ENCODE measurements at regions not wholly inside any gene's neighbourhood (a gene's known extent, or its start where the extent isn't known, plus 50 kb on each side); places are given as distances from the start of the nearest gene placed in this dataset.

DNA sequence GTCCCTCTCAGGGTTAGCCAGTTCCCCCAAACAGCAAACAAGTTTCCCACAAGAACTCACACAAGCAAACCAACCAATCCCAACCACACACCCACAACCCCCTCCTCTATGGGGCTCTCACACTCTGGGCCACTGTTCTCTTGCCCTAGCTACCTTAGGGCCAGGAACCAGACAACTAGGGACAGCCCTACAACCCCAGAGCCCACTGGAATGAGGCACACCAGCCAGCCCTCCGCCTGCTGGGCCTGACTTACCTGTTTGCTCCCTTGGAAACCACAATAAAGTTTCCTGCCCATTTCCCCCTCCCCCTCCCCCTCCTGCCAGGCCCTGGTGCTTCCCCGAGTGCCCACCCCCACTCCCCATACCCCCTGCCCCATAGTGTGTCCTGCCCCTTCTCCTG, 132.6 kb downstream of the WDR11 start:
- DNase-seq (ENCODE audit: low read depth), result no peak

DNA sequence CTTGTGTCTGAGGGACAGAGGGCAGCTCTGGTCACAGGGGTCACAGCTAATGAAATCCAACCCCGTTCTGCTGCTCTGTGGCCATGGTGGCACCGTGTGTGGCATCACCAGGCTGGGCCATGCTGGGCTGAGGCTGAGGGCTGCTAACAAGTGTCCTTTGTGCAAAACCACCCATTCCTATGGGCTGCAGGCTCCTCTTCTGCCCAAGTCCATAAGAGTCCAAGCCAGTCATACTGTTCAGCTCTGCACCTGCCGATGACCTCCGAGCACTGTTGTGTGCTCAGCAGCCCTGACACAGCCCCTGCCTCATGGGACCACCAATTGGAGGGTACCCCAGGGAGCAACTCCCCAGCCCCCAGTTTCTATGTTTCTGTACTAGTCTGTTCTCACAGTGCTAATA, 133.1 kb downstream of the WDR11 start:
- TF ChIP-seq, protein P1, sequence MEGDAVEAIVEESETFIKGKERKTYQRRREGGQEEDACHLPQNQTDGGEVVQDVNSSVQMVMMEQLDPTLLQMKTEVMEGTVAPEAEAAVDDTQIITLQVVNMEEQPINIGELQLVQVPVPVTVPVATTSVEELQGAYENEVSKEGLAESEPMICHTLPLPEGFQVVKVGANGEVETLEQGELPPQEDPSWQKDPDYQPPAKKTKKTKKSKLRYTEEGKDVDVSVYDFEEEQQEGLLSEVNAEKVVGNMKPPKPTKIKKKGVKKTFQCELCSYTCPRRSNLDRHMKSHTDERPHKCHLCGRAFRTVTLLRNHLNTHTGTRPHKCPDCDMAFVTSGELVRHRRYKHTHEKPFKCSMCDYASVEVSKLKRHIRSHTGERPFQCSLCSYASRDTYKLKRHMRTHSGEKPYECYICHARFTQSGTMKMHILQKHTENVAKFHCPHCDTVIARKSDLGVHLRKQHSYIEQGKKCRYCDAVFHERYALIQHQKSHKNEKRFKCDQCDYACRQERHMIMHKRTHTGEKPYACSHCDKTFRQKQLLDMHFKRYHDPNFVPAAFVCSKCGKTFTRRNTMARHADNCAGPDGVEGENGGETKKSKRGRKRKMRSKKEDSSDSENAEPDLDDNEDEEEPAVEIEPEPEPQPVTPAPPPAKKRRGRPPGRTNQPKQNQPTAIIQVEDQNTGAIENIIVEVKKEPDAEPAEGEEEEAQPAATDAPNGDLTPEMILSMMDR (IDR thresholded peaks at IDR 0.05; ENCODE audit: control insufficient read depth, insufficient read depth, low read depth, low read length, missing control alignments), result no peak
- DNase-seq (ENCODE audit: low read depth), result no peak
- H3K4me3 ChIP-seq (ENCODE audit: control insufficient read depth, low read depth, low read length), result no peak overlapping the region

More for the DNA sequence above, 132.6 kb downstream of the WDR11 start:
- H3K4me3 ChIP-seq (ENCODE audit: control insufficient read depth, low read depth, low read length), result no peak overlapping the region
- TF ChIP-seq, protein P1 (IDR thresholded peaks at IDR 0.05; ENCODE audit: control insufficient read depth, insufficient read depth, low read depth, low read length, missing control alignments), result no peak

DNA sequence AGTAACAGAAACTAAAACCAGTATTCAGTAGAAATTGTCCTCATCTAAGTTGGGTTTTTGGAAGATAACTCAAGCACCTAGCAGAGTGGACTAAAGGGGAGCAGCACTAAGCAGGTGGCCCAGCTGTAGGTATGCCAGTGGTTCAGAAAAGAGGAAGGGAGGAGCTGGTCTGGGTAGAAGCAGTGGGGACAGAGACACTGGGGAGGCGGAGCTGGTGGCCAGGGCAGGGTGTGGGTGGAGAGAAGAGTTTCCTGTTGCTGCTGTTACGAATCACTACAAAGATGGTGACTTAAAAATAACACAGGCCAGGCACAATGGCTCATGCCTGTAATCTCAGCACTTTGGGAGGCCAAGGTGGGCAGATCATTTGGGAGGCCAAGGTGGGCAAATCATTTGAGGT, 136.2 kb downstream of the WDR11 start:
- H3K4me3 ChIP-seq (ENCODE audit: control insufficient read depth, low read depth, low read length), result no peak overlapping the region
- no peak for DNase-seq (ENCODE audit: low read depth)
- TF ChIP-seq, protein P1 (IDR thresholded peaks at IDR 0.05; ENCODE audit: control insufficient read depth, insufficient read depth, low read depth, low read length, missing control alignments), result no peak

DNA sequence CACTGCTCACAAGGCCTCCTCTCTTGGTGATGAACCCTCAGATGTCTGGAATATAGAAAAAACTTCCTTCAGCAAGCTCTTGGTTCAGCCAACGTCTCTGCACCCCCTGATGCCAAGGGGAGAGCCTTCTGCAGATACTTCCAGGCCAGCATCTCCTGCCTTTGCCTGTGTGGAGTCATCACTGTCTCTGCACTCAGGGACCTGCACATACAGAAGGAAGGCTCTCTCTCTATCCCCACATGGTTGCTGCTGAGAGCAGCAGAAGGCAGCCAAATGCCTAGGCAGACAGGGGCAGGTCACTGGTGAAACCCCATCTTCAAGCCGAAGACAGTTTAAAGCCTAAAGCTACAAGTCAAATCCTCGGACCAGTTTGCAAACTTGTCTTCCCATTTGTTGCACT, 137.6 kb downstream of the WDR11 start:
- no peak overlapping the region for H3K4me3 ChIP-seq (ENCODE audit: control insufficient read depth, low read depth, low read length)
- DNase-seq (ENCODE audit: low read depth), result no peak
- TF ChIP-seq, protein P1 (IDR thresholded peaks at IDR 0.05; ENCODE audit: control insufficient read depth, insufficient read depth, low read depth, low read length, missing control alignments), result no peak

DNA sequence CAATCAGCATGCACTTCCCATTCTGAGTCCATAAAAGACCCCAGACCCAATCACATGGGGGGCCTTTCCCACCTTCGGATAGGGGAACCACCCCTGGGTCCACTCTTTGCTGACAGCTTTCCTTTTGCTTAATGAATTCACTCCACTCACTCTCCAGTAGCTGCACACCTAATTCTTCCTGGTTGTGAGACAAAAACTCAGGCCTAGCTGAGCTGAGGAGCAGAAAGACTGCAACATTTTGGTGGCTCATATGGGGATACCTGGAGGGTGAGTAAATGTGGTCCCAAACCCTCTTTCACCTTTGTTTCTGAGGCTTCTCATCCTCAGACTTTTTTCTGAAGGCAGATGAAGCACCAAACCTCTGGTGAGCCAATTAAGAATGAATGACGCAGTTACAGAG, 138.1 kb downstream of the WDR11 start:
- DNase-seq (ENCODE audit: low read depth), result no peak
- TF ChIP-seq, protein P1 (IDR thresholded peaks at IDR 0.05; ENCODE audit: control insufficient read depth, insufficient read depth, low read depth, low read length, missing control alignments), result no peak
- H3K4me3 ChIP-seq (ENCODE audit: control insufficient read depth, low read depth, low read length), result no peak overlapping the region

DNA sequence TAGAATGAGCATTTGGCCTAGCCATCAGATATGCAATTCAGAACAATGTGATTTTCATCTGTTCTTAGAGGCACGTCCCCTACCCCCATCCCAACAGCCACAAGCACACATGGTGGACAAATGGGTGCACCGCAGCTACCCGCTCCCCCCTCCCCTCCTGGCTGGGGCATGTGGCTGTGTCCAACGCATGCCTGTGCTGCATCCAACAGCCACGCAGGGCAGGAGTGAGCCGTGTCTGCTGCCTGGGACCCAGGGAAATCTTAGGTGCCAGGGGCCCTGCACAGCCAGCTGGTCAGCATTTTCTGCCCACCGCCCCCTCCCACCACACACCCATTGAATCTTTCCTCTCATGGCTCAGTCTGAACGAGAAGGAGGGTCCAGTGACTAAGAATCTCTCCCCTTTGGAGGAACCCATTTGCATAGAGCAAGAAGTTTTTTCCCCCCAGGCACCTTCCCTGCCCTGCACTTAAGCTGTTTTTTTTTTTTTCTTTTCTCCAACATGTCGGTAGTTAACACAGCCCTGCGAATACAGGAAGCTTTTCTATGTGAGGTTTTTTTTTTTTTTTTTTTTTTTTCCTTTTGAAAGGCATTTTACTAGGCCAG, 138.9 kb downstream of the WDR11 start:
- TF ChIP-seq, protein P1 (IDR thresholded peaks at IDR 0.05; ENCODE audit: control insufficient read depth, insufficient read depth, low read depth, low read length, missing control alignments), result no peak
- no peak overlapping the region for H3K4me3 ChIP-seq (ENCODE audit: control insufficient read depth, low read depth, low read length)
- DNase-seq (ENCODE audit: low read depth), result no peak

DNA sequence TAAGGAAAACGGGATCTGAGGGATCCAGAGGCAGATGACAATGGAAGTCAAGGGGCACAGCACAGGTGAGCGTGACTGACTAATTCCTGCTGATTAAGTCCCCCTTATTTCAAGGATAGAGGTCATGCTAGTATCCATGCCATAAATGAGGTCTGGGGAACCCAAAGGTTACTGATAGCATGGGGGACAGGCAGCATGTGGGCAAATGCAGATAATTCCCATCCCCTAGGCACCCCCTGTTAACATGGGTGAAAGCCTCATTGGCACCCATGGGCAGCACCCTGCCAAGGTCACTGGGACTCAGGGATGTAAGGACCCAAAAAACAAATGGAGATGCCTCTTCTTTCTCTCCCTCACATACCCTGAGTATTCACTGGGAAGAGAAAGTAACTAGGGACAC, 139.7 kb downstream of the WDR11 start:
- no peak overlapping the region for H3K4me3 ChIP-seq (ENCODE audit: control insufficient read depth, low read depth, low read length)
- TF ChIP-seq, protein P1 (IDR thresholded peaks at IDR 0.05; ENCODE audit: control insufficient read depth, insufficient read depth, low read depth, low read length, missing control alignments), result no peak
- no peak for DNase-seq (ENCODE audit: low read depth)

Data from AG09309 (cell line).